ENCODE measurements at regions not wholly inside any gene's neighbourhood (a gene's known extent, or its start where the extent isn't known, plus 50 kb on each side); places are given as distances from the start of the nearest gene placed in this dataset.

- no peak for TF ChIP-seq CTCF (IDR thresholded peaks at IDR 0.05)
- no peak for TF ChIP-seq POLR2AphosphoS5 (IDR thresholded peaks at IDR 0.05)
- no peak for TF ChIP-seq POLR2A (IDR thresholded peaks at IDR 0.05)
Observed at GRCh38 chr15:97648728-97649127, 311.8 kb upstream of the ARRDC4 start.

Measured in prostate gland (tissue), 2 donors.